ENCODE measurements at regions not wholly inside any gene's neighbourhood (a gene's known extent, or its start where the extent isn't known, plus 50 kb on each side); places are given as distances from the start of the nearest gene placed in this dataset.

DNA sequence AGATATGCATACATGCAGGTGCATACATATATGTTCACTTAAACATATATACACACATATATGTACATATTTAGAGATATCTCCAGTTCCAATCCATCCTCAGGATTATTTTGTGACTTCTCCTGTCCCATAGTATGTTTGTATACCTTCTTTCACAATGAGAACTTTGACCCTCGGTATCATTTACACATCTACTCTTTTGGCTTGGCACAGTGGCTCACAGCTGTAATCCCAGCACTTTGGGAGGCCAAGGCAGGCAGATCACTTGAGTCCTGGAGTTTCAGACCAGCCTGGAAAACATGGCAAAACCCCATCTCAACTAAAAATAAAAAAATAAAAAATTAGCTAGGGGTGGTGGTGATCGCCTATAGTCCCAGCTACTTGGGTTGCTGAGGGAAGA is 148.1 kb upstream of the CCL2 start:
- no peak for DNase-seq (ENCODE audit: extremely low spot score, unreplicated experiment)
- Mint-ChIP-seq H3K4me3 (ENCODE audit: unreplicated experiment) (no peak overlapping the region), H3K27ac (ENCODE audit: unreplicated experiment) (no peak overlapping the region), H3K36me3 (ENCODE audit: unreplicated experiment) (no peaks in the 10 kb centered on the region), H3K4me1 (ENCODE audit: unreplicated experiment) (no peaks in the 10 kb centered on the region), H3K27me3 (ENCODE audit: unreplicated experiment) (peaks cover 6% of the 10 kb centered on the region), H3K9me3 (ENCODE audit: unreplicated experiment) (no peaks in the 10 kb centered on the region)
- TF ChIP-seq, protein P1, sequence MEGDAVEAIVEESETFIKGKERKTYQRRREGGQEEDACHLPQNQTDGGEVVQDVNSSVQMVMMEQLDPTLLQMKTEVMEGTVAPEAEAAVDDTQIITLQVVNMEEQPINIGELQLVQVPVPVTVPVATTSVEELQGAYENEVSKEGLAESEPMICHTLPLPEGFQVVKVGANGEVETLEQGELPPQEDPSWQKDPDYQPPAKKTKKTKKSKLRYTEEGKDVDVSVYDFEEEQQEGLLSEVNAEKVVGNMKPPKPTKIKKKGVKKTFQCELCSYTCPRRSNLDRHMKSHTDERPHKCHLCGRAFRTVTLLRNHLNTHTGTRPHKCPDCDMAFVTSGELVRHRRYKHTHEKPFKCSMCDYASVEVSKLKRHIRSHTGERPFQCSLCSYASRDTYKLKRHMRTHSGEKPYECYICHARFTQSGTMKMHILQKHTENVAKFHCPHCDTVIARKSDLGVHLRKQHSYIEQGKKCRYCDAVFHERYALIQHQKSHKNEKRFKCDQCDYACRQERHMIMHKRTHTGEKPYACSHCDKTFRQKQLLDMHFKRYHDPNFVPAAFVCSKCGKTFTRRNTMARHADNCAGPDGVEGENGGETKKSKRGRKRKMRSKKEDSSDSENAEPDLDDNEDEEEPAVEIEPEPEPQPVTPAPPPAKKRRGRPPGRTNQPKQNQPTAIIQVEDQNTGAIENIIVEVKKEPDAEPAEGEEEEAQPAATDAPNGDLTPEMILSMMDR (IDR thresholded peaks at IDR 0.05): no peak

DNA sequence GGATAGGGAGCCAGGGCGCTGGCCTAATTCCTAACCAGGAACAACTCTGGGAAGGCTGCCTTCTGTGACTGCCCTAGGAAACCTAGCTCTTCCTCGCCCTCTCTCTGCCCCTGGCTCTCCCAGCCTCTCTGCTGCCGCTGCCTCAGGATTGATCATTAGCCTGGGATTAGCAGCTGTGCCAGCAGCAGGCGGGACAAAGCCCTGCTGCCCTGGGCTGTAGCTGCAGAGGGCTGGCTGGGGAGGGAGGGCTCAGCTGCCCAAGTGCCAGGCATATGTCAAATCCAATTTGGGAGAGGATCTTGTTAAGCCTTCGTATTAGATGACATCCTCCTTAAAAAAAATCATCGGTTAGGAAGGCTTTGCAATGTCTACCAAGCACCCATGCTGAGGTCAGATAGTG is 144.8 kb upstream of the CCL2 start:
- no peak overlapping the region for H3K27ac Mint-ChIP-seq (ENCODE audit: unreplicated experiment)
- H3K4me1 Mint-ChIP-seq (ENCODE audit: unreplicated experiment): no peaks in the 10 kb centered on the region
- DNase-seq (ENCODE audit: extremely low spot score, unreplicated experiment): no peak
- TF ChIP-seq, protein P1 (IDR thresholded peaks at IDR 0.05): no peak
- H3K4me3 Mint-ChIP-seq (ENCODE audit: unreplicated experiment): no peak overlapping the region
- H3K36me3 Mint-ChIP-seq (ENCODE audit: unreplicated experiment): no peaks in the 10 kb centered on the region
- H3K9me3 Mint-ChIP-seq (ENCODE audit: unreplicated experiment): no peaks in the 10 kb centered on the region
- H3K27me3 Mint-ChIP-seq (ENCODE audit: unreplicated experiment): peaks cover 6% of the 10 kb centered on the region

DNA sequence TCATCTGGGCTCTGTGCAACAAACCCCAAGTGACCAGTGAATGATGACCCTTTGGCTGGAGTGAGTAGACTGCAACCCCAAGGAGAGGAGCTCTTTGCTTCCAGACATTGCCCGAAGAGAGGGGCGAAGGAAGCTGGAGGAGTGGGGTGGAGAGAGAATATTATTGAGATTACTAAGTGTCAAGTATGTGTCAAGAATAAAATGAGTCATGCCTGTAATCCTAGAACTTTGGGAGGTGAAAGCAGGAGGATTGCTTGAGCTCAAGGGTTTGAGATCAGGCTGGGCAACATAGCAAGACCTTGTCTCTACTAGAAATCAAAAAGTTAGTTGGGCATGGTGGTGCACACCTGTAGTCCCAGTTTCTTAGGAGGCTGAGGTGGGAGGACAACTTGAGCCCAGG is 142.0 kb upstream of the CCL2 start:
- TF ChIP-seq, protein P1 (IDR thresholded peaks at IDR 0.05): no peak
- Mint-ChIP-seq H3K36me3 (ENCODE audit: unreplicated experiment) (no peaks in the 10 kb centered on the region), H3K27ac (ENCODE audit: unreplicated experiment) (no peak overlapping the region), H3K9me3 (ENCODE audit: unreplicated experiment) (no peaks in the 10 kb centered on the region), H3K4me1 (ENCODE audit: unreplicated experiment) (no peaks in the 10 kb centered on the region), H3K4me3 (ENCODE audit: unreplicated experiment) (no peak overlapping the region), H3K27me3 (ENCODE audit: unreplicated experiment) (no peaks in the 10 kb centered on the region)
- peak; percentile 11 for DNase-seq (ENCODE audit: extremely low spot score, unreplicated experiment)

- Mint-ChIP-seq H3K27ac (ENCODE audit: unreplicated experiment) (no peak overlapping the region), H3K4me1 (ENCODE audit: unreplicated experiment) (no peaks in the 10 kb centered on the region), H3K9me3 (ENCODE audit: unreplicated experiment) (no peaks in the 10 kb centered on the region), H3K4me3 (ENCODE audit: unreplicated experiment) (no peak overlapping the region), H3K27me3 (ENCODE audit: unreplicated experiment) (no peaks in the 10 kb centered on the region), H3K36me3 (ENCODE audit: unreplicated experiment) (no peaks in the 10 kb centered on the region)
- DNase-seq (ENCODE audit: extremely low spot score, unreplicated experiment): peak; percentile 17
- TF ChIP-seq, protein P1 (IDR thresholded peaks at IDR 0.05): no peak
These were observed 140.9 kb upstream of the CCL2 start for GRCh38 chr17:34114174-34114573.

GRCh38 chr17:34116306-34116705 is 138.8 kb upstream of the CCL2 start:
- H3K4me3 Mint-ChIP-seq (ENCODE audit: unreplicated experiment): no peak overlapping the region
- no peaks in the 10 kb centered on the region for H3K9me3 Mint-ChIP-seq (ENCODE audit: unreplicated experiment)
- no peaks in the 10 kb centered on the region for H3K36me3 Mint-ChIP-seq (ENCODE audit: unreplicated experiment)
- H3K27me3 Mint-ChIP-seq (ENCODE audit: unreplicated experiment): no peaks in the 10 kb centered on the region
- H3K27ac Mint-ChIP-seq (ENCODE audit: unreplicated experiment): no peak overlapping the region
- no peak for DNase-seq (ENCODE audit: extremely low spot score, unreplicated experiment)
- no peaks in the 10 kb centered on the region for H3K4me1 Mint-ChIP-seq (ENCODE audit: unreplicated experiment)
- TF ChIP-seq, protein P1 (IDR thresholded peaks at IDR 0.05): no peak

Measured in osteocyte (in vitro differentiated cells).